C1 segment of cervical spinal cord (tissue), 14 donors: ENCODE measurements at regions not wholly inside any gene's neighbourhood (a gene's known extent, or its start where the extent isn't known, plus 50 kb on each side); places are given as distances from the start of the nearest gene placed in this dataset.
"Not testable (repeated sequence)": the region's sequence is repeated elsewhere in the genome, so short reads cannot be mapped to it uniquely, and the experiment has no call there.

Source experiments
- DNase-seq, 14 donors: peaks; one replicate each; lab custom pipeline; 2025; lab: John Stamatoyannopoulos, UW

- DNase-seq, result no peak
These were observed 113.1 kb downstream of the SPP2 start for GRCh38 chr2:234163510-234164045.

DNA sequence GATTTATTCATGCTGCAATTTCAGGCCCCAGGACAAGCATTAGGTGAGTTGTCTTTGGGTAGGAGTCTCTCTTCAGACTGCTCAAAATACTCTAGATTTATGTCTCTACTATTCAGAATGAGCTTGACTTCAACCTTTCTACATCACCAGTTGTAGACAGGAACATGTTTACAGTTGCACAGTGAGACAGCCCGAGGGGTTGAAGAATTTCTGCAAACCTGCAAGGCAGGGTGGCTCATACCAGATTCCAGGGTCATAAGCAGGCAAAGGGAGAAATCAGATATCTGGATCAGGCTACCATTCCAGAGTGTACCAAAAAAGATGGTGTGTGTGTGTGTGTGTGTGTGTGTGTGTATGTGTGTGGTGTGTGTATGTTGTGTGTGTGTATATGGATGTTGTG is 112.4 kb downstream of the SPP2 start:
- no peak for DNase-seq

DNA sequence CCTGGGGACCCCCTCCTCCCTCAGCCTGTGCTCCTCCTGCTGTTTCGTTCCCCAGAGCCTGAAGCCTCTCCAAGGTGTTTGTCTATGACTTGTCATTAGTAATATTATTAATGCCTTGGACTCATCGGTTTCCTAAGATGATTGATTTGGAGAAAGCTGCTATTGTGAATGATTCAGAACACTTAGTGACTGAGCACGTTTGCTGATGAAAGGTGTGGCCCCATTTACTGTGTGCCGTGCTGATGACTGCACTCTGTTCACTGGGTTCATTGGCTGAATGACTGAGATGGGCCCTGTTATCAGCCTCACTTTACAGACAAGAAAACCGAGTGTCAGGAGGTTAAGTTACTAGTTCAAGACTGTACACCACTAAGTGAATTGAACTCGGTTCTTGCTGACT is 111.4 kb downstream of the SPP2 start:
- no peak for DNase-seq

- DNase-seq, result no peak
These were observed 108.3 kb downstream of the SPP2 start for GRCh38 chr2:234158812-234159211.

DNA sequence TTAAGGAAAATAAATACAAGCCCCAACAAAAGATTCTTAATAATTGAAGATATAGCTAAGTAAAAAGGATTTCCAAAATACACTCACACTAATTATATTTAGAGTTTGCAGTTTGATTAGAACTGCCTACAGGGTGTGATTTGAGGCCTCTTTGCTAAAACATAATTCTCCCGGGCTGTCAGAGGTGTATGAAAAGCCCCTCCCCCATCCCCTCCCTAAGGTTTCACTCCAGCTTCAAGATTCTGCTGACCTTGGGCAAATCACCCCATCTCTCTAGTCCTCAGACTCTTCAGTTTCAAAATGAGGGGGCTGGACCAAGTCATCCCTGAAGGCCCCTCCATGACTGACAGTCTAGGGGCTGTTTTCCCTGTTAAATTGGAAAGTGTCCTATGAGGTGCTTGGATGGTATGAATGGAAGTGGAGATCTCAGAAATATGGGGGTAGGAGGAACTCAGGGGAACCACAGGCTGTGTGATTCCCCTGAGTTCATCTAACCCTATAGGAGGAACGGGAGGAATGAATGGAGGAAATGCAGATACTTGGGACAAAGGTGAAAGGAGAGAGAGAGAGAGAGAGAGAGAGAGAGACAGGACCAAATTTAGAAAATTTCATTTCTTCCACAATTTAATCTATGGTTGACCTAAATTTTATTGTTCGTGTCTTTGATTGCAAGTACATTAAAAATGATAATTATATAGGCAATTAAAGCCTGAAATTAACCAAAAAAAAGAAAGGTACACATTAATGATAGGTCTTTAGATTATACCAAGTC is 107.5 kb downstream of the SPP2 start:
- no peak for DNase-seq

- DNase-seq, result no peak
These were observed 105.8 kb downstream of the SPP2 start for GRCh38 chr2:234156326-234156725.

DNA sequence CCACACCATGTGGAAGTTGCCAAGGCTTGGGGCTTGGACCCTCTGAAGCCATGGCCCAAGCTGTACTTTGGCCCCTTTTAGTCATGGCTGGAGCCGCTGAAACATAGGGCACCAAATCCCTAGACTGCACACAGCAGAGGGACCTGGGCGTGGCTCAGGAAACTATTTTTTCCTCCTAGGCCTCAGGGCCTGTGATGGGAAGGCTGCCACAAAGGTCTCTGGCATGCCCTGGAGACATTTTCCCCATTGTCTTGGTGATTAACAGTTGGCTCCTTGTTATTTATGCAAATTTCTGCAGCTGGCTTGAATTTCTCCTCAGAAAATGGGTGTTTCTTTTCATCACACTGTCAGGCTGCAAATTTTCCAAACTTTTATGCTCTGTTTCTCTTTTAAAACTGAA is 102.3 kb downstream of the SPP2 start:
- DNase-seq, result not testable (repeated sequence)

GRCh38 chr2:234147335-234147861 is 96.9 kb downstream of the SPP2 start:
- DNase-seq, result no peak

GRCh38 chr2:234146087-234146826 is 95.8 kb downstream of the SPP2 start:
- DNase-seq, result no peak

DNA sequence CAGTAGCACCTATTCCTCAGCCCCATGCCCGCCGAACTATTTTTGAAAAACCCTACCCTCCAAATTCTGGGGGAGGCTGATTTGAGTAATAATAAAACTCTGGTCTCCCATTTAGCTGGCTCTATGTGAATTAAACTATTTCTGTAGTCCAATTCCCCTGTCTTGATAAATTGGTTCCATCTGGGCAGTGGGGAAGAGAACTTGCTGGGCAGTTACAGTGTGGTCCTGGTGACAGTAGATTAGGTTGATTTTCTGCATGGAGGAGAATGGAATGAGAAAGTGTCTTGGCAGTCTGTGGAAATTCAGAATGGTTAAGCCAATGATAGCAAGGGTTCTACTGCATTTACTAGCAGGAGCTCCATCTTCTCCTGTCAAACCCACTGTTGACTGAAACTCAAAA is 95.0 kb downstream of the SPP2 start:
- no peak for DNase-seq

DNA sequence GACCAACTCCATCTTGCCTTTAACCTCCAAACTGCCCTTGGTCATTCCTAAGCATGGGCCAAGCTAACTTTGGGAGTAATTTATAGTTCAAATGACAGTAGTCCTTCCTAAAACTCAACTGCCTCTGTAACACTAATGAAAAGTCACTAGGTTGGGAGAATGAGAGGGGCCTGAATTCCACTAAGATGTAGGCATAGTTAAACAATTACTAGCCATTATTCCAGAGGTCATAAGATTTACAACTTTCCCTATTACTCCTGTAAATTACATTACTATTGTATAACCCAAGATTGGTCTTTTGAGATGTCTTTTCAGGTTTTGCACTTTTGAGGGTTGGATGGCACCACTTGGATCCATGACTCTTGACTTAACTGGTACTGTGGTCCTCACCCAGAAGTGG is 94.6 kb downstream of the SPP2 start:
- DNase-seq, result no peak

- no peak for DNase-seq
These were observed 93.4 kb downstream of the SPP2 start for GRCh38 chr2:234143896-234144295.

DNA sequence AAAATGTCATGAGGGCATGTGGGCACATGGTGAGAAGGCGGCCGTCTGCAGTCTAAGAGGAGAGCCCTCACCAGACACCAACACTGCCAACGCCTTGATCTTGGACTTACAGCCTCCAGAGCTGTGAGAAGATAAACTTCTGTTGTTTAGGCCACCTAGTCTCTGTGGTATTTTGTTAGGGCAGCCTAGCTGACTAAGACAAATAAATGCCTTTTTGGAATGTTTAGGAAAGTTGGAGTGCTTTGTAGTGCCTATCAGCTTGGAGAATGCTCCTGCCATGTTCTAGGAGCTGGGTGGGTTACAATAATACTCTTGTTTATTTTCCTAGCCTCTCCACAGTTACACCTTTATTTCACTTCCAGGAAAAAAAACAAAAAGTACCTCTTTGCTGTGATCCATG is 92.0 kb downstream of the SPP2 start:
- DNase-seq, result no peak

- DNase-seq, result no peak
These were observed 89.3 kb downstream of the SPP2 start for GRCh38 chr2:234139755-234140154.

- no peak for DNase-seq
These were observed 88.3 kb downstream of the SPP2 start for GRCh38 chr2:234138836-234139235.

GRCh38 chr2:234137400-234138014 is 87.0 kb downstream of the SPP2 start:
- no peak for DNase-seq

DNA sequence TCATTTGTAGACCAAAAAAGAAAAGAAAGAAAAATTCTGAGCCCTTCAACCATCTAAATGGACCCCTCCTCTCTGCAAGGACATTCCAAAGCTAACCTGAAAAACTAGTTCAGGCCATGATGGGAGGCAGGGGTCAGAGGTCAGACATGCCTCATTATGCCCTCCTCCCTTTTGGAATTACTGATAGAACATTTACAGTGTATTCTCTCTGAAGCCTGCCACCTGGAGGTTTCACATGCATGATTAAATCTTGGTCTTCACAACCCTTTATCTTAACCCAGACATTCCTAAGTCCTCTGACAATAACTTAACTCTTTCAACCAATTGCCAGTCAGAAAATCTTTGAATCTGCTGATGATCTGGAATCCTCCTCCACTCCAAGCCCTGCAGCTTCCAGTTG is 86.0 kb downstream of the SPP2 start:
- no peak for DNase-seq

- DNase-seq, result peak in 7 of 14 donors; percentile 2 to 45 (median 22)
These were observed 85.3 kb downstream of the SPP2 start for GRCh38 chr2:234135750-234136221.

DNA sequence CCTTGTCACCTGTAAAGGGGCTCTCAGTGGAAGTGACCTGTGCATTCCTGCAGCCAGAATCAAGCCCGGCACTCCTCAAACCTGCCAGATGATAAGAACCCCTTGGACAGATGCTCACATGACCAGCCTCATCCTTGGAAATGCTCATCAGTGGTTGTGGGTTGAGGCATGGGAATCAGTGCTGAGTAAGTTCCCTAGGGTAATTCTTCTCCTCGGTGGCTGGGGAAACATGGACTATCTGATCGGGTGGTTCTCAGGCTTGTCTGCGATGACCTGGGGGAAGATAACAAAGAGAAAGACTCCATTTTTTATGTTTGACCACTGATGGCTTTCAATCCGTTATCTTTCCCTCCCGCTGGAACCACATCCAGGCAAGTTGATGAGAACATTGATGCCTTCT is 84.0 kb downstream of the SPP2 start:
- no peak for DNase-seq

DNA sequence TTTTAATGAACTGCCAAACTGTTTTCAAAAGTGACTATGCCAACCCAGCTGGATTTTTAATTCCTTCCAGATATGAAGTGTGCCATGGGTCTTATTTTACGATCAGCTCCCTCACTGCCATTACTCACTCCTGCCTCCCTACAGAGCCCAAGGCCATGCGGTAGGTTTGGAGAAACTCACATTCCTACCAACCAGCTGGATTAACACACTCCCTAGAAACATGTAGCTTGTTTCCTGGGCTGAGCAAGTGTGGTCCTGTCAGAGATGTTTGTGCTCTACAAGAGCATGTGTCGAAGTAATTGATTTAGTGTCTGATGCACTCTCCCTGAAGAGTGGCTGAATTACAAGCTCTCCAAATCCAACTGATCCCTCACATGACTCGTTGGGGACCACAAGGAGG is 82.5 kb downstream of the SPP2 start:
- no peak for DNase-seq

DNA sequence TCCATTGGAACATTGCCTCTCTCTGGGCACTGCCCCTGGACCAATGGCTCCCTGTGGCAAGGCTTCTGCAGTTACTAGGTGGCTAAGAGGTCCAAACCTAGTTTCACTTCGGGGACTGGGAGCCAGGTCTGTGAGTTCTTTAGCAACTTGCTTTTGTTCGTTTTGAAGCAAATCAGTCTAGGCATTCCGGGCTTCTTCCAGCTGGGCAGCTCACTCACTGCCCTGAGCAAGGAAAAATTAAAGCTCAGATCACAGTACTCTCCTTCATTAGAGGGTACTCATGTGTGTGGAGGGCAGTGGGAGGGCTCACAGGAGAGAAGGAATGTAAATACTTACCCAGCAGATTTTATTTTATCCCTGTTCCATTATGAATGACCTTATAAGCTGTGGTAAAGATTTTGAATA is 80.3 kb downstream of the SPP2 start:
- DNase-seq, result peak in 4 of 14 donors; percentile 6 to 59 (median 13)

GRCh38 chr2:234128606-234129005 is 78.1 kb downstream of the SPP2 start:
- no peak for DNase-seq
